Epithelial cell of esophagus (primary cell): ENCODE measurements at regions not wholly inside any gene's neighbourhood (a gene's known extent, or its start where the extent isn't known, plus 50 kb on each side); places are given as distances from the start of the nearest gene placed in this dataset.

Source experiments
- DNase-seq: peaks from one replicate; pipeline ENCODE4 v3.0.0; 2010; ENCODE audit warnings: low read depth
- H3K4me3 ChIP-seq: 2 replicates; pipeline ENCODE4 v1.5.1; 2011; ENCODE audit warnings: mild to moderate bottlenecking, low read length, control low read depth
- TF ChIP-seq, protein P1 (sequence below): IDR thresholded peaks from 2 replicates; pipeline ENCODE4 v1.5.1; 2011; ENCODE audit warnings: low read depth, mild to moderate bottlenecking, low read length, control low read depth, inconsistent platforms; ENCODE audit not compliant: insufficient read depth; ENCODE audit errors: missing control alignments

DNA sequence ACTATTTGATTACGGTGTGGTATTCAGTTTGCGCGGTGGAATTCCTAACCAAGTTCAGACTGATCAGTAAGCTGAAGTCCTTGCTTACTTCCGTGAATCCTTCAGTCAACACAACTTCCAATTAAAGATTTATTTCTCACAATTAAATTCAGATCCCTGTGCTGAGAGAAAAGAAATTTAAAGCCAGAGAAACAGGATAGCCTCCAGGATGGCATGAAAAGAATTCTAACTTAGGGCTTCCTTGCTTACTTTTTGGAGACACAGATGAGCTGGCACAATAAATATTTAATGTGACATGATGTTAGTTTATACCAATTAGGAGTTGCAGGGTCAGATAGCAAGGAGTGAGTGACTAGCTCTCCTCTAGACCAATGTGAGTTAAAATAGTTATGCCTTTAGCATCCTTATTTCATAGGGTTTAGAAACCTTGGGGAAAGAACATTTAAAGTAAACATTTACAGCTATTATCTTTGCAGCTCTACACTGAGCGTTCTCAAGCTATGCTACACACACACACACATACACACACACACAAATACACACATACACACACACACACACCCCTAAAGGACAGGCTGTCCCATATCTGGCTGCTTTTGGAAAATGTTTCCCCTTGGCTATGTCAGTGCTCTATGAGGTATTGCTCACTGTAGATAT is 151.0 kb downstream of the TRIB2 start:
- H3K4me3 ChIP-seq: no peak overlapping the region
- DNase-seq: no peak
- TF ChIP-seq, protein P1, sequence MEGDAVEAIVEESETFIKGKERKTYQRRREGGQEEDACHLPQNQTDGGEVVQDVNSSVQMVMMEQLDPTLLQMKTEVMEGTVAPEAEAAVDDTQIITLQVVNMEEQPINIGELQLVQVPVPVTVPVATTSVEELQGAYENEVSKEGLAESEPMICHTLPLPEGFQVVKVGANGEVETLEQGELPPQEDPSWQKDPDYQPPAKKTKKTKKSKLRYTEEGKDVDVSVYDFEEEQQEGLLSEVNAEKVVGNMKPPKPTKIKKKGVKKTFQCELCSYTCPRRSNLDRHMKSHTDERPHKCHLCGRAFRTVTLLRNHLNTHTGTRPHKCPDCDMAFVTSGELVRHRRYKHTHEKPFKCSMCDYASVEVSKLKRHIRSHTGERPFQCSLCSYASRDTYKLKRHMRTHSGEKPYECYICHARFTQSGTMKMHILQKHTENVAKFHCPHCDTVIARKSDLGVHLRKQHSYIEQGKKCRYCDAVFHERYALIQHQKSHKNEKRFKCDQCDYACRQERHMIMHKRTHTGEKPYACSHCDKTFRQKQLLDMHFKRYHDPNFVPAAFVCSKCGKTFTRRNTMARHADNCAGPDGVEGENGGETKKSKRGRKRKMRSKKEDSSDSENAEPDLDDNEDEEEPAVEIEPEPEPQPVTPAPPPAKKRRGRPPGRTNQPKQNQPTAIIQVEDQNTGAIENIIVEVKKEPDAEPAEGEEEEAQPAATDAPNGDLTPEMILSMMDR: no peak

GRCh38 chr2:12870692-12871091 is 154.0 kb downstream of the TRIB2 start:
- TF ChIP-seq, protein P1: no peak
- no peak overlapping the region for H3K4me3 ChIP-seq
- peak; percentile 61 for DNase-seq

- no peak overlapping the region for H3K4me3 ChIP-seq
- DNase-seq: no peak
- TF ChIP-seq, protein P1: no peak
Observed at GRCh38 chr2:12871694-12872315, 155.1 kb downstream of the TRIB2 start.

DNA sequence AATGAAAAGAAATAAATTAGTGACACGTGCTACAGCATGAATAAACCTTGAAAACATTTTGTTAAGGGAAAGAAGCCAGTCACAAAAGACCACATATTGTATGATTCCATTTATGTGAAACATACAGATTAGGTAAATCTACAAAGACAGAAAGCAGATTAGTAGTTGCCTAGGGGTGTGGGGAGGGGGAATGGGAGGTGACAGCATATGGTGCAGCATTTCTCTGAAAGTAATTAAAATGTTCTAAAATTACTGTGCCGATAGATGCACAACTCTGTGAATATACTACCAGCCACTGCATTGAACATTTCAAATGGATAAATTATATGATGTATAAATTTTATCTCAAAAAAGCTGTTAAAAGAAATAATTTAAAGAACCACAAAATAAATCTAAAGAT is 161.0 kb downstream of the TRIB2 start:
- TF ChIP-seq, protein P1: no peak
- DNase-seq: no peak
- no peak overlapping the region for H3K4me3 ChIP-seq

DNA sequence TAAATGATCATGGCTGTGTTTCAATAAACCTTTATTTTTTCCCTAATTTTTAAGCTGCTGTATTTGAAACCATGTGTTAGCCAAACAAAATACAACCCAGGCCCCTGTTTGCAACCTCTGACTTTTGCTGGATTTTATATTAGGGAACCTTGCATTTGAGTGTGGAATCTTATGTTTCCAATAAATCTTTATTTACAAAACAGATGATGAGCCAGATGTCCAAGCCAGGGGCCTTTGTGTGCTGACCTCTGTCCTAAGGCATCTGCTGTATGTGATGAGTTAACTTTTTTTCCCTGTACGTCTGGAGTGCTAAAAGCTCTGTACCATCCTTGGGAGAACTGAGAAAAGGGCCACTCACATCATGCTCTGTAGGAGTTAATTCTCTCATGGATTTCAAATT is 162.9 kb downstream of the TRIB2 start:
- no peak for DNase-seq
- H3K4me3 ChIP-seq: no peak overlapping the region
- TF ChIP-seq, protein P1: no peak

- DNase-seq: no peak
- TF ChIP-seq, protein P1: no peak
- no peak overlapping the region for H3K4me3 ChIP-seq
Observed at GRCh38 chr2:12881952-12882351, 165.2 kb downstream of the TRIB2 start.

DNA sequence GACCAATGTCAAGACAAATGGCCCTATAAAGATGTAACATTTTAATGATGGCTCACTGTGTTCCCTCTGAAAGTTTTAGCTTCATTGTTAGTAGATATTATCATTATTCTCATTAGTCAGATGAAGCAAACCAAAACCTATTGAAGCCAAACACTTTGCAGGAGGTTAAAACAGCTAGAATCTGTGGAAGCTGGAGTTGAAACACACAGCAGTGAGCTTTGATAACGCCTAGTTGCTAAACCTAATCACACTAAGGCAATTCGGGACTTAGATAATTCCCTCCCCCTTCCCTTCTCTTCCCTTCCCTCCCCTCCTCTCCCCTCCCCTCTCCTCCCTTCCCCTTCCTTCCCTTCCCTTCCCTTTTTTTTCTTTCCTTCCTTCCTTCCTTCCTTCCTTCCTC is 165.7 kb downstream of the TRIB2 start:
- H3K4me3 ChIP-seq: no peak overlapping the region
- TF ChIP-seq, protein P1: no peak
- no peak for DNase-seq
